ENCODE measurements at regions not wholly inside any gene's neighbourhood (a gene's known extent, or its start where the extent isn't known, plus 50 kb on each side); places are given as distances from the start of the nearest gene placed in this dataset.

GRCh38 chr12:78790148-78790547 lies 74.4 kb upstream of the SYT1 start:
- DNase-seq (ENCODE audit: low spot score), result no peak

GRCh38 chr12:78792052-78792698 lies 72.4 kb upstream of the SYT1 start:
- no peak for DNase-seq (ENCODE audit: low spot score)

- no peak for DNase-seq (ENCODE audit: low spot score)
Observed at GRCh38 chr12:78793491-78793890, 71.1 kb upstream of the SYT1 start.

GRCh38 chr12:78793982-78794381 lies 70.6 kb upstream of the SYT1 start:
- DNase-seq (ENCODE audit: low spot score), result no peak

GRCh38 chr12:78795934-78796445 lies 68.6 kb upstream of the SYT1 start:
- DNase-seq (ENCODE audit: low spot score), result no peak

- no peak for DNase-seq (ENCODE audit: low spot score)
Observed at GRCh38 chr12:78797196-78797931, 67.2 kb upstream of the SYT1 start.

GRCh38 chr12:78799649-78800048 lies 64.9 kb upstream of the SYT1 start:
- no peak for DNase-seq (ENCODE audit: low spot score)

- DNase-seq (ENCODE audit: low spot score), result no peak
Observed at GRCh38 chr12:78802593-78802992, 62.0 kb upstream of the SYT1 start.

GRCh38 chr12:78804262-78804661 lies 60.3 kb upstream of the SYT1 start:
- no peak for DNase-seq (ENCODE audit: low spot score)
